ENCODE measurements at regions not wholly inside any gene's neighbourhood (a gene's known extent, or its start where the extent isn't known, plus 50 kb on each side); places are given as distances from the start of the nearest gene placed in this dataset.

DNA sequence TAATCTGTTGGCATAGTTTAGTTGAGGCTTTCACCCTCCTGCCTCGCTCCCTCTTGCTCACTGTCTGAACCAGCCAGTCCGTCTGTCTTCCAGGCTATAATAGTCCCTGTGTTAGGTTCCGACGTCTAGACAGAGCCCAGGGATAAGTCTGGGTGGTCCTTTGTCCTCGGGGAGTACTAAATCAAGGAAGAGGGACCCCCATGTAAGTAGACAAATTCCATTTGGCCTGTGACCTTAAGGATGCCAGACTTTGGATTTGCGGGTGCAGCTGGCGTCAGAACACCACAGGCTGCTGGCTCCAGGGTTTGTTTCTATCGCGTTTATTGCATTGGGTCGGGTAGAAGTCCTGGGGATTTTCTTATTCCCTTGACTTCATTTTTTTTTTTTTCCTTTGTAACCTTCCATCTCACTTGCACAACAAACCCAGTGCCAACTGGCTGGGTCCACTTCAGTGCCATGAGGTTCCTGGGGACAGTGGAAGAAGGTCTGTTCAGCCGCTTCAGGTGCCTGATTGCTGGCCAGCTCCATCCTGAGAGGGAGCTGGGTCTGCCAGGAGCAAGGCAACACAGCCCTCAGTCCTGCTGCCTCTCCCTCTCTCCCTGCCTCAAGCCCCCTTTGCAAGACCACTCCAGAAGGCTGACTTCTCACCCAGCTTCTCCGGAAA, 95.4 kb upstream of the KLHL25 start:
- no peak for DNase-seq (ENCODE audit: low read depth)

DNA sequence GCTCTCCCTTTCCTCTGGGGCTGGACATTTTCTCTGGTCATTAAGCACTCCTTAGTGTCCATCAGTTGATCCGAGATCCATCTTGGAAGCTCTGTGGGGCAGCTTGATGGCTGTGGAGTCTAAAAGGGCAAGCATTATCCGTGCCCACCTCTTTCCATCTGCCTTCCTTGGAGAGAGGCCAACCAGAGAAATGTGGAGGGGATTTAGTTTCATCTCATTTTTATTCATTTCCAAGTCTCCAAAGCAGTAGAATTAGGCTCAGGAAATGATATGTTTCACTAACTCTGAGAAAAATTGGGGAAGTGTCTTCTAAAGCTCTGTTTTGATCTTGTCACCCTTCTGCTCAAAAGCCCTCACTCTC, 95.9 kb upstream of the KLHL25 start:
- DNase-seq (ENCODE audit: low read depth), result no peak

DNA sequence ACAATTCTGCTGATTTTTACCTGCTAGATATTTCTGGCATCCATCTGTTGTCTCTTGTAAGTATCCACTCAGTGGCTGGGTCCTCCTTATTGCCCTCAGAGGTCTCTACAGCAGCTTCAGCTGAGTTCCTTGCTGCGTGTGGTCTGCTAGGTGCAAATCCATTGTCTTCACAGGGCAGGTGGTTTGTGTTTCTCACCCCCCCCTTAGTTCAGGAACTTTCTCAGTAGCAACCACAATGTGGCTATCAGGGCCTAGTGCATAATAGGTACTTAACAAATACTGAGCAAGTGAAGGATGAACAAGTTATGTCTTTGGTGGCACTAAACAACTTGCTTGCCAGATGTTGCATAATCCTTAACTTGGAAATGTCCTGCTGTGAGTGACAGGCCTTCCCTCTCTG, 96.7 kb upstream of the KLHL25 start:
- no peak for DNase-seq (ENCODE audit: low read depth)

DNA sequence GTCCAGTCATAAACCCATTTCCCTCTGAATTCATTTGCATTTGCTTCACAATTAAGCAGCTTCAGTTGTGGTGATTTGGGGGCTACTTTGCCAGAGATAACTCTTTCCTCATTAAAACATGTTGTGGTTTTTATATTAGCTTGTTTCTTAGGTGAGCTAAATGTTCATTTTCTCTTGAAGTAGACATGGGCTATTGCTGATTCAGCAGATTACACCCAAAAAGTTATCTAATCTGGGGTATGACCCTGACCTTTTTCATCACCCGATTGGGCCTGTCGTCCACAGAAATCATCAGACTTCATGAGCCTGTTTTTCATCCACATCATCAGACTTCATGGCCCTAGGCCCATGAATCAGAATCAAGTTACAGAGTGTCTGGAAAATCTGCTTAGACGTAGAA, 97.5 kb upstream of the KLHL25 start:
- no peak for DNase-seq (ENCODE audit: low read depth)

DNA sequence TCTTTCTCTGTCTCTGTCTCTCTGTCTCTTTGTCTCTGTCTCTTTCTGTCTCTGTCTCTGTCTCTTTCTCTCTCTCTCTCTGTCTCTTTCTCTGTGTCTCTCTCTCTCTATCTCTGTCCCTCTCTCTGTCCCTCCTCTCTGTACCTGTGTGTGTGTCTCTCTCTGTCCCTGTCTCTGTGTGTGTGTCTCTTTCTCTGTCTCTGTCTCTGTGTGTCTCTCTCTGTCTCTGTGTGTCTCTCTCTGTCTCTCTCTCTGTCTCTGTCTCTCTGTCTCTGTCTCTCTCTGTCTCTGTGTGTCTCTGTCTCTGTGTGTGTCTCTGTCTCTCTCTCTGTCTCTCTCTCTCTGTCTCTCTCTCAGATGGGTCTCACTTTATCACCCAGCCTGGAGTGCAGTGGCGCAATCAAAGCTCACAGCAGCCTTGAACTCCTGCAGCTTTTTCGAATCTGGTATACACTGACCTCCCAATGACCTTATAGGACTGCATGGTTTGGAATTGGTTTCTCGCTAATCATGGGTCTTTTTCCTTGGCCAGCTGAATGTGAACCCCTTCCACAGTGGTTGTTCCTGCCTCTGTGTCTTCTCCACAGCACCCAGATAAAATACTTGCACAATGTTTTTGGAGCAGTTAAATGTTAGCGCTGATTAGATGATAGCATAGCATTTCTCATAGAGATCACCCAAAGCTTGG, 102.6 kb upstream of the KLHL25 start:
- DNase-seq (ENCODE audit: low read depth), result no peak

DNA sequence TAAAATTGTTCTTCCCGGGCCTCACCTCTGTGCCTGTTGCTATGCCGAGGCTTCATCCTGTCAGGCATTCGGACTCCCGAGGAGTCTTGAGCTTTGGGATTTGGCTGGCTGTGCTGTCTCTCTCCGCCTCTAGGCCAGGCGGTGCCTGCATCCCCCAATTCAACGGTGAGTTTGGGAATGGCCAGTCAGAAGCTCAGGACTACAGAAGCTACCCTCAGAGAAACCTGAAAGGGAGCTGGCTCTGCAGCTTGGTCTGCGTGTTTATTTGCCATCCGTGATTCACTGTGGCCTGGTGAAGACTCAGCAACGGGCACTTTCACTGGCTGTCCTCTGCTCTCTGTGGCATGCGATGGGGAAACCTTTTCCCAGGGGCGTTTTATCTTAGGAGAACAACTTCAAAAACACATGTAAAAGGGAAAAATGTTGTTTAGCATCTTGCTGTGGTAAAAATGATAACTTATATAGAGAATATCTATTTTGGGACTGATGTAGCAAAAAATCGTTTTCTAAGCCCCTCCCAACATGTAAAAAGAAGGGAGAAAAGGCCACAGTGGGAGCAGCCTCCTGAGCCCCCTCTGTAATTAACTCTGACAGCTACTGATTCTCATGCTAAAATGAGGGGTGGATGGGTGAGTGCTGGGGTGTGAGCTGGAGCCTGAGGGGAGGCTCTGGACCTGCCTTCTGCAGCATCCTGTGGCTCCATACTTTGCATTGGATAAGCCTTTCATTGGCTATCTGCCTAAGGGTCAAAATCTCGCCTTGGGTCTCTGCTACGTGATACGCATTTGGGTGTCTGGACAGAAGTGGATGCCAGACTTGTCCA, 103.4 kb upstream of the KLHL25 start:
- DNase-seq (ENCODE audit: low read depth), result no peak

DNA sequence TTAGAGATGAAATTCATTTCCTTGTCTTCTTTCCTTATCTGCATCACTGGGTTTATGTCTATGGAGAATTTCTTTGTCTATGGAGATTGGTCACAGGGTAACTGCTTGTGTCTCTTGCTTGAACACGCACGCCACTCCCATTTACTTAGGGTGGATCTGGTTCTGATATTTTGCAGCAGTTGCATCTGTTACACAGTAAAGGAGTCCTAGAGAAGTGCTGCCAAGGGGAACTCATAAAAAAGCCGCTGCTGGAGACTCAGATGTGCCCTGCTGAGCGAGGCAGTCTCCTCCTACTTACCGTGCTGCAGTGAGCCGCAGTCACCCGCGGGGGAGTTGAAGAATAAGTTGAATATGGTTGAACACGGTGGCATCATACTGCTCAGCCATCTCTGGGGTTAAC, 105.2 kb upstream of the KLHL25 start:
- no peak for DNase-seq (ENCODE audit: low read depth)

DNA sequence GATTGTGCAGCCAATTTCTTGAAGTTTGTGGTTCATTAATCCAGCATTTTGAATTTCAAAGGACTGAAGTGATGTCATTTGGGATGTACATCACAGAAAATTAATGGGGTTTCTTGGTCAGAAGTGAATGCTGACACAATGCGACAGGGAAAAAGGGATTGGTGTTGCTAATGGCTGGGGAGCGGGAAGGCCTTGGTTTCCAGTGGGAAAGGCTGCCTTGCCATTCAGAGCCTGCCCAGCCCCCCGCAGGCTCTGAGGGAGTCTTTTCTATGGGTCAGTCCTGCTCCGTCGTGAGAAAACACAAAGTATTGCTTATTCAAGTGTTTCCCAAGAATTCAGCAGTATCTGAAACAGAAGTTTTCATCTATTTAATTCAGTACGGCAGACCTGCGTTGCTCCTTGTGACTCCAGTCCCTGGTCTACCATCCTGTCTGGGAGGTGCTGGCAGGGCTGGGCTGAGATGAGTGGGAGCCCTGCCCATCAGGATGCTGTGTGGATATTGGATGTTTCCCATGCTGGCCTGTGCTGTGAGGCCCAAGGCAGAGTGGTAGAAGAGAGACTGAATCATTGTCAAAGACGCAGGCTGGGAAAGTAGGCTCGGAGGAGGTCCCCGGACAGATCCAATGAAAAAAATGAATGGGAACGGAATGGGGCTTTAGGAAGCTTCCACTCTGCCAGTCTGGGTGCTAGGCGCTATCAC, 111.2 kb upstream of the KLHL25 start:
- no peak for DNase-seq (ENCODE audit: low read depth)

DNA sequence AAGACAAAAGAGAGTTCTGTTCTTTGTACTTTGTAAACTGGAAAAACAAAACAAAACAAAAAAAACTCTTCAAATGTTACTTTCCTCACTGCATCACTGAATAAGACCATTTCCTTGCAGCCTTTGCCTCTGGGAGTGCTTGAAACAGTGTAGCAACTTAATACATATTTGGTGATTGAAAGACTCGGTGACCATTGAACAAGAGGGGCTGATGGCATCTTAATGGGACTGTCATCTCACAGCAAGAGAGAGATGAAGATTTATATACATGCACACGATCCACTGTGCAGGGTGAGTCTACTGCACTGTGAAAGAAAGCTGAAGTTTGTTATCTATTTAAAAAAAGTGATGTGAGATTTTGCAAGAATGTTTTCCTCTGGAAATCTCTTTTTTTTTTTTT, 111.9 kb upstream of the KLHL25 start:
- DNase-seq (ENCODE audit: low read depth), result no peak

DNA sequence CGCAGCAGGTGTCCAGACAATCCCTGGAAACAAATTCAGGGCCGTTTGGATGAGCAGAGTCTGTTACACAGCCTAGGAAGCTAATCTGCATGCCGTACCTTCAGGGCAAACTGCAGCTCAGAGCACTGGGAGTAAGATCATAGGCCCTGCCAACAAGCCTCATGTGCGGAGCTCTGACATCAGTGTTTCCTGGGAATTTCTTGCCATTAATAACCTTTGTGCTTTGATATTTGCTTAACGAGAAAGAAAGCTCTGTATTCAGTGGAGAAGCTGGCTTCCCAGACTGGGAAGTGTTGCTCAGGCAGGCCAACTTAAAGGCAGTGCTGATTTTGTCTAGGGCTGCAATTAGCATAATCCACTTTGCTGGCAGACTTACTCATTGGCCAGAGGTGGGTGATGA, 116.1 kb upstream of the KLHL25 start:
- no peak for DNase-seq (ENCODE audit: low read depth)

DNA sequence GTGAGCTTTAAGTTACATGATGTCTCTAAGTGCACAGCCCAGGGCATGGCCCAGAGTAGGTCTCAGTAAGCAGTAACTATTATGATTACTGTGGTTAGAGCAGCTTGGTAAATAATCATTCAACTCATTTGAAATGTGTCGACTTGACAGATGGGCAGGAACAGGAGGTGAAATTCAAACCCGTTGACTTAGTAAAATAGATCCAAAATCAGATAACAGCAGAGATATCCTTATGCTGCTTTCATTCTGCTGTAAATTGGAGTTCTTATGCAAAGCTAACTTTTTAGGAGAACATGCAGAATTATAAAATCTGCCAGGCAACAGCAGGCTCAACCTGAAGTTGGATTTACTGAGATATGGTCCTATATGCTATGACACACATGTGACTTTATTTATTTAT, 118.7 kb upstream of the KLHL25 start:
- DNase-seq (ENCODE audit: low read depth), result no peak

DNA sequence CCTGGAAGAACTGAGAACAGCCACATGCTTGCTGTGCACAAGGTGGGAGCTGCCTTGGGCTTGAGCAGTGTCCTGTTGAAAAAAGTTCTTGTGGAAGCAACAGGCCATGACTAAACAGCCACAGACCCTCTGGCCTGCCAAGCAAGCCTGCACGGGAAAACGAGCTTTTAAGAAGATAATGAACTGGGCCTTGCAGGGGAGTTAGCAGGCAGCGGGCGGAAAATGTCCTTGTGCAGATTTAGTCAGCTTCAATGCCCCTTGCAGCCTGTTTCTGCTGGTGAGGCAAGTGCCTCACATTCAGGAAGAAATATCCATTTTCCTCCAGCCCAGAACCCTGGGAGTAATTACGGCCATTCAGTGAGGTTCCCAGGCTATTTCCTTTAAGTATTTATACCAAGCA, 126.2 kb upstream of the KLHL25 start:
- no peak for DNase-seq (ENCODE audit: low read depth)

DNA sequence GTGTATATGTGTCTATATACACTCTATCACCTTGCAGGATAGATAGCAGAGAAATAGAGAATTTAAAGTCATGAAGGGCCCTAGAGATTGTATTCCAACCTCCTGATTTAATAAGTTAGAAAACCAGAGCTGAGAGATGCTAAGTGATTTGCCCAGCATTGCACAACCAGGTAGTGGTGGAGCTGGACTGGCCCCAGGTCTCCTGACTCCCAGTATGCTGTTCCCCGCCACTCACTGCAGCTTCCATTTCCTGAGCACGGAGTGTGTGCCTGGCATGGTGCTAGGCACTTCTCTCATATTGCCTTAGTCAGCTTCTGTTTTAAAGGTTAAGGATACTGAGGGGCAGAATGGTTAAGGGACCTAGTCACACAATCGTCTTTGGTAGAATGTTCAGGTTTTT, 129.4 kb upstream of the KLHL25 start:
- no peak for DNase-seq (ENCODE audit: low read depth)

DNA sequence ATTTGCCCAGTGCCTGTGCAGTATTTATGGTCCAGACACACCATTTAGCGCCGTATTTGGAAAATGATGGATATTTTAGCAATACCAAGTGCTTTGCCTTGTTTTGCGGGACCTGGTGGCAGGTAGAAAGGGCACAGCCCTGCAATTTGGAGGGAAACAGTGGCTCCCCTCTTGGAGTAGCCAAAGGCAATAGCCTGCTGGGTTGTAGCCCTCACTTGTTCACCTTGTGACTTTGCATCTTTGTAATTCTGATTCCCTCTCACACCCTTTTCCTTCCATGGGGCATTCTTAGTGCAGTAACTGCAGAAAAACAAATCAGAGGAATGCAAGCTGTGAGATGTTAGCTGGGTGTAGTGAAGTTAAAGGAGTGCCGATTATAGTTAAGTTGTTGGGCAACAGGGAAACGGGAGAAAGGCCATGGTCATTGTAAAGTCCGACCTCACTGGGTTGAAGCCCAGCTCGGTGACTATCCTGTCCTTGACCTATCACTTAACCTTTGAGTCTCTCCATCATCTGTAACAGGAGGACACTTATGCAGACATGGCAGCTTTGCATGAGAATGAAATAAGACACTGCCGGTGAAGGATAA, 131.0 kb upstream of the KLHL25 start:
- DNase-seq (ENCODE audit: low read depth), result no peak

DNA sequence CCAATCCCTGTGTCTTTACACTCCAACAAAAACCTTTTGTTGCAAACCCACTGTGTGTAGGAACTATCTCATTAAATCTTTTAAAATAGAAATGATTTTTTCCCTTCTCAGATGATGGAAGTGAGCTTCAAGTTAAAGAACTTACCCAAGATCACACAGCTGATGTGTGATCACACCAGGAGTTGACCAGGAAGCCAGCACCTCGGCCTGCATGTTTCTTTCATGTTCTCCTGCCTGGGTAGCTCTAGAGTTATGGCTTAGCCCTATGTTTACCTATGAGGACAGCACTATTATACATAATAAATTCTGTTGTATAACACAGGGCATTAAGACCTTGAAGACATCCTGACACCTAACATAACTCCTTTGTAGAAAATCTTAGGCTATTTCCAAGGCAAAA, 132.1 kb upstream of the KLHL25 start:
- DNase-seq (ENCODE audit: low read depth), result no peak

DNA sequence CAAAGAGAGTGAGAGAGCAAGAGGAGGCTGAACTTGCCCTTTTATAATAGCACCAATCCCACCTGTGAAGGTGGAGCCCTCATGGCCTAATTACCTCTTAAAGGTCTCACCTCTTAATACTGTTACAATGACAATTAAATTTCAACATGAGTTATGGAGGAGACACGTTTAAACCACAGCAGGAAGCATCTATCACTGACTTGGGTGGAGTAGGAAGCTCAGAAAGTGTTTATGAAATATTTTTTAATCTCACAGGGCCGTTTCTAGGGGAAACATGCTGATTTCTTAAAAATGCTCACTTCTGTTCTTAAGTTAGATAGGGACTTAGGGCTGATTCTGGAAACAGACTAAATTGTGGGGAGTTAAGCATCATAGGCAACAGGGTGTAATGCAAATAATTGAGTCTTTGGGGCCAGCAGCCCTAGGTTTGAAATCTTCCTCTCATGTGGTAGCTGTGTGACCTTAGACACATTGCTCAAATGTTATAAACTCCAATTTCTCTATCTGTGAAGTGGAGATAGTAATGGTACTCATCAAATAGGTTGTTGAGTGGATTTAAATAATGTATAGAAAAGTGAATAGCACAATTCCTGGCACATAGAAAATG, 133.3 kb upstream of the KLHL25 start:
- DNase-seq (ENCODE audit: low read depth), result no peak

DNA sequence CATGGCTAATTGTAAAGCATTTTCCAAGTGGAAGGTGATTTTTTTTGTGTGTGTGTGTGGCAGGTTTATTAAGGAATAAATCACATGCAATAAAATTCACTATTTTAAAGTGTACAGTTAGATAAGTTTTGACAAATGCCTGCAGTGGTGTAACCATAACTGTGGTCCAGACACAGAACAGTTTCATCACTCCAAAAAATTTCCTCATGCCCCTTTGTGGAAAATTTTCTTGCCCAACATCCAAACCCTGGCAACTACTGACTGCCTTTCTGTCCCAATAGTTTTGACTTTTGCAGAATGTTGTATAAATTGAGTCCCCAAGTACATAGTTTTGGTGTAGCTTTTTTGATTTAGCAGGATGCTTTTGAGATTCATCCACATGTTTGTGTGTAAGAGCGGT, 135.1 kb upstream of the KLHL25 start:
- DNase-seq (ENCODE audit: low read depth), result no peak

DNA sequence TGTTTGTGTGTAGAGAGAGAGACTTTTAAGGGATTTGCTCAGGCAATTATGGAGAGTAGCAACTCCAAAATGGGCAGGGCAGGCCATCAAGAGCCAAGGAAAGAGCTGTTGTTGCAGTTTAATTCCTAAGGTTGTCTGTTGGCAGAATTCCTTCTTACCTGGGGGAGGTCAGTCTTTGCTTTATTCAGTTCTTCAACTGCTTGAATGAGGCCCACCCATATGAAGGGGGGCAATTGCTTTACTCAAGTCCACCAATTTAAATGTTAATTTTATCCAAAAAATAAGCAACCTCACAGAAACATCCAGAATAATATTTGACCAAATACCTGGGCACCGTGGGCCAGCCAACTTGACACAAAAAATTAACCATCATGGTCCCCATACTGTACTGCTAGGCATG, 137.7 kb upstream of the KLHL25 start:
- DNase-seq (ENCODE audit: low read depth), result no peak

DNA sequence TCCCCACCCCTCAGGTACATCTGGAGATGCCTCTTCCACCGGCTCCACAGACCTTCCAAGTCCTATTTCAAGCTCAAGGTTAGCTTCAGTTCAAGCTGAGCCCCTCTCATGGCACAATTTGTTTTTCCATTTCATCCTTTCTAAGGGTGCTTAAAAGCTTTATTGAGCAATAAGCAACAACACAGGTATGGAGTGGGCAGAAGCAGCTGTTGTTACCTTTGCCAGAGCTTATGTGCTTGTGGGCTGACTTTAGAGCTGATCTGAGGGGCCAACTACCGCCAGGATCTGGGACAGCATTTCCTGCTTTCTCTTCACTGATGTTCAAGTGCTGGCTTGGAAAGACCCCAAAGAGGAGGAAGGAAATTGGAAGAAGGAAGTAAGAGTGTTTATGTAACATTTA, 140.0 kb upstream of the KLHL25 start:
- DNase-seq (ENCODE audit: low read depth), result no peak

DNA sequence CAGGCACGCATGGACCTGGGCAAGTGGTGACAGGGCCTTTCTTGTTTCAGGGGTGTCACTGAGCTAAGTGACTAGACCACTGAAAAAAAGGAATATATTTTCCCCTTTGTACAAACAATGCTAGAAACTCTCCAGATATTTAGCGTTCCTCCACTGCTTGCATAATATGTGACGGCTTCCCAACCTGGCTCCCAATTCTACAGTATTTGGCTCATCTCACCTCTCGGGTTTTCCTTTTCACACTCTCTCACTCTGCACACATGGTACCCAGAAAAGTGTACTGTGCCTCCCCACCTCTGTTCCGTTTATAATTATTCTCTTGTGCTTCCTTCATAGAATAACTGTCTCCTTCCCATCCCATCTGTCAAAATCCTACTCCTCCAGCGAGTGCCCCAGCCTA, 140.5 kb upstream of the KLHL25 start:
- no peak for DNase-seq (ENCODE audit: low read depth)

DNA sequence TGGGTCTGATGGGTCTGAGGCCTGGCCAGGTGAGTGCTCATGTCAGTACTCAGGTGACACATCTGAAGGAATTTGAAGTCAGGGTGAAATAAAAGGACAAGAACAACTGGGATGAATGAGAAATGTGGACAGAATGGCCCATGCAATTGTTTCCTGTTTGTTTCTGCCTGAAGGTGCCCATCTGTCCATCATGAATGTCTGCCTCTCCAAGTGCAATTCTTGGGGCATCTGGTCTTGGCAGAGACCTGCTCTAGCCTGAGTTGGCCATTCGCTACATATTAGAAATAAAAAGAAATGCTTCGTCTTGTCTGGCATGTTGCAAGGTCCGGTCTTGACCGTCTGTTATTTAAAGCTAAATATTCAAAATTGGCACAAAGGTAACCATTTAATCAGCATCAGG, 142.0 kb upstream of the AGBL1 start:
- no peak for DNase-seq (ENCODE audit: low read depth)
